ENCODE measurements at regions not wholly inside any gene's neighbourhood (a gene's known extent, or its start where the extent isn't known, plus 50 kb on each side); places are given as distances from the start of the nearest gene placed in this dataset.

GRCh38 chr2:111667001-111667400, 217.0 kb downstream of the ANAPC1 start:
- H3K27ac Mint-ChIP-seq: no peak overlapping the region
- POLR2A ChIA-PET: no interaction called here
- WGBS (ENCODE audit: insufficient coverage): 71% methylated on average over 1 of the region's 8 CpGs

GRCh38 chr2:111667542-111668273, 216.3 kb downstream of the ANAPC1 start:
- H3K27me3 Mint-ChIP-seq: peaks cover 0 to 1% of the 10 kb centered on the region in 2 donors
- Histone ChIP-seq H3K36me3 (ENCODE audit: control insufficient read depth in 2 of 2, extremely low read depth in 1 of 2, insufficient read depth in 1 of 2, low read length in 1 of 2) (no peaks in the 10 kb centered on the region), H3K27ac (ENCODE audit: low read length) (no peak overlapping the region), H3K4me3 (ENCODE audit: control insufficient read depth in 1 of 2, extremely low read depth in 1 of 2, low read length in 1 of 2) (no peak overlapping the region), H3K9me3 (no peaks in the 10 kb centered on the region), H3K27me3 (replicated peaks in 1 of 2; ENCODE audit: control insufficient read depth in 2 of 2, extremely low read depth in 1 of 2, insufficient read depth in 2 of 2, low read length in 1 of 2) (peaks cover 0 to 4% of the 10 kb centered on the region in 2 experiments), H3K4me1 (ENCODE audit: control insufficient read depth in 1 of 2, extremely low read depth in 1 of 2, insufficient read depth in 2 of 2, low read length in 2 of 2) (peaks cover 0 to 5% of the 10 kb centered on the region in 2 experiments)
- ATAC-seq (replicated peaks in 1 of 4): no peak
- H3K36me3 Mint-ChIP-seq: no peaks in the 10 kb centered on the region
- CTCF ChIA-PET: no interaction called here
- no peak overlapping the region for H3K4me3 Mint-ChIP-seq
- H3K4me1 Mint-ChIP-seq: peaks cover 0 to 6% (median 5%) of the 10 kb centered on the region in 3 donors
- H3K27ac Mint-ChIP-seq: no peak overlapping the region
- POLR2A ChIA-PET: interaction anchor here in 1 of 2 donors (0.6 kb wide), 1 partner anchor 35 kb away, joined by 3 read pairs; no protein-coding TSS in a partner anchor
- H3K9me3 Mint-ChIP-seq: no peaks in the 10 kb centered on the region
- no peak for DNase-seq
- WGBS (ENCODE audit: insufficient coverage): 60% methylated on average over 1 of the region's 3 CpGs

More at GRCh38 chr2:111667001-111667400, 217.0 kb downstream of the ANAPC1 start:
- H3K4me3 ChIP-seq (ENCODE audit: control insufficient read depth in 1 of 2, extremely low read depth in 1 of 2, low read length in 1 of 2): no peak overlapping the region
- no peak for ATAC-seq (replicated peaks in 1 of 4)
- no peaks in the 10 kb centered on the region for H3K9me3 Mint-ChIP-seq
- H3K36me3 Mint-ChIP-seq: no peaks in the 10 kb centered on the region
- H3K27ac ChIP-seq (ENCODE audit: low read length): no peak overlapping the region
- no peaks in the 10 kb centered on the region for H3K9me3 ChIP-seq
- peaks cover 0 to 4% of the 10 kb centered on the region in 2 experiments for H3K27me3 ChIP-seq (replicated peaks in 1 of 2; ENCODE audit: control insufficient read depth in 2 of 2, extremely low read depth in 1 of 2, insufficient read depth in 2 of 2, low read length in 1 of 2)
- CTCF ChIA-PET: no interaction called here
- DNase-seq: no peak
- H3K4me3 Mint-ChIP-seq: no peak overlapping the region
- H3K4me1 Mint-ChIP-seq: peaks cover 0 to 7% (median 6%) of the 10 kb centered on the region in 3 donors
- H3K36me3 ChIP-seq (ENCODE audit: control insufficient read depth in 2 of 2, extremely low read depth in 1 of 2, insufficient read depth in 1 of 2, low read length in 1 of 2): no peaks in the 10 kb centered on the region
- H3K4me1 ChIP-seq (ENCODE audit: control insufficient read depth in 1 of 2, extremely low read depth in 1 of 2, insufficient read depth in 2 of 2, low read length in 2 of 2): peaks cover 0 to 7% of the 10 kb centered on the region in 2 experiments
- H3K27me3 Mint-ChIP-seq: peaks cover 0 to 1% of the 10 kb centered on the region in 2 donors

- H3K27ac Mint-ChIP-seq: no peak overlapping the region
- no peak overlapping the region for H3K4me3 Mint-ChIP-seq
- no peaks in the 10 kb centered on the region for H3K4me1 ChIP-seq (ENCODE audit: control insufficient read depth in 1 of 2, extremely low read depth in 1 of 2, insufficient read depth in 2 of 2, low read length in 2 of 2)
- H3K36me3 ChIP-seq (ENCODE audit: control insufficient read depth in 2 of 2, extremely low read depth in 1 of 2, insufficient read depth in 1 of 2, low read length in 1 of 2): no peaks in the 10 kb centered on the region
- H3K9me3 Mint-ChIP-seq: no peaks in the 10 kb centered on the region
- H3K36me3 Mint-ChIP-seq: no peaks in the 10 kb centered on the region
- POLR2A ChIA-PET: interaction anchor here in 1 of 2 donors (0.6 kb wide), 1 partner anchor 36 kb away, joined by 3 read pairs; no protein-coding TSS in a partner anchor
- no peak for ATAC-seq (replicated peaks in 1 of 4)
- 97% methylated on average over 4 of the region's 4 CpGs for whole genome bisulfite sequencing (ENCODE audit: insufficient coverage)
- CTCF ChIA-PET: no interaction called here
- H3K9me3 ChIP-seq: no peaks in the 10 kb centered on the region
- peaks cover 0 to 4% of the 10 kb centered on the region in 2 experiments for H3K27me3 ChIP-seq (replicated peaks in 1 of 2; ENCODE audit: control insufficient read depth in 2 of 2, extremely low read depth in 1 of 2, insufficient read depth in 2 of 2, low read length in 1 of 2)
- H3K4me3 ChIP-seq (ENCODE audit: control insufficient read depth in 1 of 2, extremely low read depth in 1 of 2, low read length in 1 of 2): no peak overlapping the region
- peaks cover 0 to 1% of the 10 kb centered on the region in 2 donors for H3K27me3 Mint-ChIP-seq
- H3K4me1 Mint-ChIP-seq: peaks cover 0 to under 1% (median 0%) of the 10 kb centered on the region in 3 donors
- DNase-seq: no peak
- no peak overlapping the region for H3K27ac ChIP-seq (ENCODE audit: low read length)
These were observed 215.7 kb downstream of the ANAPC1 start for GRCh38 chr2:111668274-111668616.

GRCh38 chr2:111668741-111669140, 215.3 kb downstream of the ANAPC1 start:
- Histone ChIP-seq H3K9me3 (no peaks in the 10 kb centered on the region), H3K27me3 (replicated peaks in 1 of 2; ENCODE audit: control insufficient read depth in 2 of 2, extremely low read depth in 1 of 2, insufficient read depth in 2 of 2, low read length in 1 of 2) (peaks cover 0 to 7% of the 10 kb centered on the region in 2 experiments), H3K4me3 (ENCODE audit: control insufficient read depth in 1 of 2, extremely low read depth in 1 of 2, low read length in 1 of 2) (no peak overlapping the region), H3K4me1 (ENCODE audit: control insufficient read depth in 1 of 2, extremely low read depth in 1 of 2, insufficient read depth in 2 of 2, low read length in 2 of 2) (no peaks in the 10 kb centered on the region), H3K27ac (ENCODE audit: low read length) (no peak overlapping the region), H3K36me3 (ENCODE audit: control insufficient read depth in 2 of 2, extremely low read depth in 1 of 2, insufficient read depth in 1 of 2, low read length in 1 of 2) (no peaks in the 10 kb centered on the region)
- no peak for ATAC-seq (replicated peaks in 1 of 4)
- Mint-ChIP-seq H3K9me3 (no peaks in the 10 kb centered on the region), H3K27ac (no peak overlapping the region), H3K4me3 (no peak overlapping the region), H3K36me3 (no peaks in the 10 kb centered on the region), H3K27me3 (peaks cover 0 to 1% of the 10 kb centered on the region in 2 donors), H3K4me1 (no peaks in the 10 kb centered on the region)
- POLR2A ChIA-PET: no interaction called here
- DNase-seq: no peak
- CTCF ChIA-PET: no interaction called here
- WGBS (ENCODE audit: insufficient coverage): 87% methylated on average over 4 of the region's 5 CpGs

- Mint-ChIP-seq H3K36me3 (no peaks in the 10 kb centered on the region), H3K27me3 (no peaks in the 10 kb centered on the region)
These were observed 213.9 kb downstream of the ANAPC1 start for GRCh38 chr2:111669928-111670695.

GRCh38 chr2:111670776-111671175, 213.2 kb downstream of the ANAPC1 start:
- H3K27ac Mint-ChIP-seq: no peak overlapping the region
- WGBS (ENCODE audit: insufficient coverage): 76% methylated on average over 2 of the region's 6 CpGs
- Histone ChIP-seq H3K27ac (ENCODE audit: low read length) (no peak overlapping the region), H3K36me3 (ENCODE audit: control insufficient read depth in 2 of 2, extremely low read depth in 1 of 2, insufficient read depth in 1 of 2, low read length in 1 of 2) (no peaks in the 10 kb centered on the region), H3K4me3 (ENCODE audit: control insufficient read depth in 1 of 2, extremely low read depth in 1 of 2, low read length in 1 of 2) (no peak overlapping the region), H3K9me3 (no peaks in the 10 kb centered on the region), H3K4me1 (ENCODE audit: control insufficient read depth in 1 of 2, extremely low read depth in 1 of 2, insufficient read depth in 2 of 2, low read length in 2 of 2) (no peaks in the 10 kb centered on the region), H3K27me3 (replicated peaks in 1 of 2; ENCODE audit: control insufficient read depth in 2 of 2, extremely low read depth in 1 of 2, insufficient read depth in 2 of 2, low read length in 1 of 2) (peaks cover 0 to 7% of the 10 kb centered on the region in 2 experiments)
- no peaks in the 10 kb centered on the region for H3K27me3 Mint-ChIP-seq
- no peaks in the 10 kb centered on the region for H3K4me1 Mint-ChIP-seq
- DNase-seq: no peak
- H3K36me3 Mint-ChIP-seq: no peaks in the 10 kb centered on the region
- no peak for ATAC-seq (replicated peaks in 1 of 4)
- POLR2A ChIA-PET: no interaction called here
- H3K4me3 Mint-ChIP-seq: no peak overlapping the region
- no peaks in the 10 kb centered on the region for H3K9me3 Mint-ChIP-seq
- CTCF ChIA-PET: no interaction called here

More at GRCh38 chr2:111669928-111670695, 213.9 kb downstream of the ANAPC1 start:
- WGBS (ENCODE audit: insufficient coverage): 93% methylated on average over 4 of the region's 11 CpGs
- Histone ChIP-seq H3K4me1 (ENCODE audit: control insufficient read depth in 1 of 2, extremely low read depth in 1 of 2, insufficient read depth in 2 of 2, low read length in 2 of 2) (no peaks in the 10 kb centered on the region), H3K4me3 (ENCODE audit: control insufficient read depth in 1 of 2, extremely low read depth in 1 of 2, low read length in 1 of 2) (no peak overlapping the region), H3K9me3 (no peaks in the 10 kb centered on the region), H3K36me3 (ENCODE audit: control insufficient read depth in 2 of 2, extremely low read depth in 1 of 2, insufficient read depth in 1 of 2, low read length in 1 of 2) (no peaks in the 10 kb centered on the region), H3K27ac (ENCODE audit: low read length) (no peak overlapping the region), H3K27me3 (replicated peaks in 1 of 2; ENCODE audit: control insufficient read depth in 2 of 2, extremely low read depth in 1 of 2, insufficient read depth in 2 of 2, low read length in 1 of 2) (peaks cover 0 to 7% of the 10 kb centered on the region in 2 experiments)
- no peak for ATAC-seq (replicated peaks in 1 of 4)
- DNase-seq: no peak
- CTCF ChIA-PET: no interaction called here
- H3K9me3 Mint-ChIP-seq: no peaks in the 10 kb centered on the region
- POLR2A ChIA-PET: interaction anchor here in 1 of 2 donors (0.6 kb wide), 1 partner anchor 46 kb away, joined by 3 read pairs; no protein-coding TSS in a partner anchor
- no peak overlapping the region for H3K27ac Mint-ChIP-seq
- H3K4me1 Mint-ChIP-seq: no peaks in the 10 kb centered on the region
- H3K4me3 Mint-ChIP-seq: no peak overlapping the region

All from T-cell (primary cell).